HEK293T (cell line): ENCODE measurements at regions not wholly inside any gene's neighbourhood (a gene's known extent, or its start where the extent isn't known, plus 50 kb on each side); places are given as distances from the start of the nearest gene placed in this dataset.

ENCODE experiments used
- CTCF ChIA-PET: fragments of 350-600 bp; formaldehyde crosslinking; extraction: SDS; loops from one replicate; lab custom pipeline; 2021; ENCODE audit warnings: antibody characterized with exemption, inconsistent platforms; lab: Yijun Ruan, JAX
- POLR2A ChIA-PET: fragments of 350-600 bp; formaldehyde crosslinking; extraction: SDS; loops from one replicate; lab custom pipeline; 2020; ENCODE audit warnings: antibody characterized with exemption, inconsistent platforms; lab: Yijun Ruan, JAX
- DNase-seq: peaks from one replicate; pipeline ENCODE4 v3.0.0; 2012; ENCODE audit warnings: mixed read lengths; ENCODE audit errors: extremely low spot score
- ARNT ChIP-seq: fragments of 450-650 bp; IDR thresholded peaks from 2 replicates; pipeline ENCODE4 v1.6.1; 2017; ENCODE audit warnings: mild to moderate bottlenecking
- BHLHE40 ChIP-seq: fragments of 450-650 bp; IDR thresholded peaks from 2 replicates; pipeline ENCODE4 v1.6.1; 2016; ENCODE audit warnings: mild to moderate bottlenecking, moderate library complexity, borderline replicate concordance
- CTBP1 ChIP-seq: fragments of 450-650 bp; IDR thresholded peaks from 2 replicates; pipeline ENCODE4 v1.6.1; 2016; ENCODE audit warnings: borderline replicate concordance
- ELF4 ChIP-seq: fragments of 450-650 bp; IDR thresholded peaks from 2 replicates; pipeline ENCODE4 v1.6.1; 2017; ENCODE audit warnings: antibody characterized with exemption
- FOXA1 ChIP-seq: fragments of 450-650 bp; IDR thresholded peaks from 2 replicates; pipeline ENCODE4 v1.6.1; 2016; ENCODE audit warnings: mild to moderate bottlenecking
- FOXK2 ChIP-seq: fragments of 450-650 bp; IDR thresholded peaks from 2 replicates; pipeline ENCODE4 v1.6.1; 2016; ENCODE audit warnings: mild to moderate bottlenecking
- FOXM1 ChIP-seq: fragments of 450-650 bp; IDR thresholded peaks from 2 replicates; pipeline ENCODE4 v1.6.1; 2017; ENCODE audit warnings: mild to moderate bottlenecking, borderline replicate concordance
- HDGF ChIP-seq: fragments of 450-650 bp; IDR thresholded peaks from 2 replicates; pipeline ENCODE4 v1.6.1; 2017; ENCODE audit warnings: antibody characterized with exemption, borderline replicate concordance
- L3MBTL2 ChIP-seq: fragments of 450-650 bp; conservative IDR thresholded peaks from 2 replicates; pipeline ENCODE4 v1.6.1; 2016; ENCODE audit warnings: mild to moderate bottlenecking
- LEF1 ChIP-seq: fragments of 450-650 bp; IDR thresholded peaks from 2 replicates; pipeline ENCODE4 v1.6.1; 2017; ENCODE audit warnings: mild to moderate bottlenecking, borderline replicate concordance
- NFRKB ChIP-seq: fragments of 450-650 bp; IDR thresholded peaks from 2 replicates; pipeline ENCODE4 v1.6.1; 2016; ENCODE audit warnings: mild to moderate bottlenecking, moderate library complexity
- SP1 ChIP-seq: fragments of 450-650 bp; IDR thresholded peaks from 2 replicates; pipeline ENCODE4 v1.6.1; 2017
- SUZ12 ChIP-seq: fragments of 450-650 bp; IDR thresholded peaks from 2 replicates; pipeline ENCODE4 v1.6.1; 2016; ENCODE audit warnings: mild to moderate bottlenecking
- TARDBP ChIP-seq: fragments of 450-650 bp; IDR thresholded peaks from 2 replicates; pipeline ENCODE4 v1.6.1; 2016
- ZNF384 ChIP-seq: fragments of 450-650 bp; IDR thresholded peaks from 2 replicates; pipeline ENCODE4 v1.6.1; 2016
- TF ChIP-seq, protein P1 (sequence below): fragments of 450-650 bp; IDR thresholded peaks from 2 replicates; pipeline ENCODE4 v1.6.1; 2016

DNA sequence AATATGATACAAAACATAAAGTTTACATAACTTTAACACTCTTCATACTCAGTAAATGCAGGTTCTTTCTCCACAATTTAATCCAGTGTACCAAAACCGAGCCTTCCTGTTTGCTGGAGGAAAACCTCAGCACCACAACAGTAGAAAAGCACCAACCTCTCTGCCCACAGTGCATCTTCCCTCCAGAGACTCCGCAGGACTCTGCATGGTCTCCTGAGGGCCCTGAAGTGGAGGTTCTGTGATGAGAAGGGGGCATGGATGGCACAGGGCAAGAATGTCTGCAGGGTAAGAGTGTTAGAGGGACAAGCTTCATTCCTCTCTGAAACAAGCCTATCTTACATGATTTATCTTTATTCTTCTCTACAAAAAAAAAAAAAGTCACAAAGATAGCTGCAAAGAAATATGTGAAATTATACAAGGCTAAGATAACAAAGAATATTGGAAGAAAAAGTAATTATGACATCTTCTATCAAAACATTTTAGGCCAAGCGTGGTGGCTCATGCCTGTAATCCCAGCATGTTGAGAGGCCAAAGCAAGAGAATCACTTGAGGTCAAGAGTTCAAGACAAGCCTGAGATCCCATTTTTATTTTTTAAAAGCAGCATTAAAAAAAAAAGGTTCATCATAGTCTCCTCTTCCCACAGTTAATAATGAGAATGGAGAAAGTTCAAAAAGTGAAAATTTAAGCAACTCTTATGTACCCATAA lies 102.0 kb downstream of the VPREB1 start:
- CTCF ChIA-PET = interaction anchor here (1.8 kb wide), 1 partner anchor 11 kb away, joined by 5 read pairs; no protein-coding TSS in a partner anchor
- DNase-seq = no peak
- TF ChIP-seq, protein P1, sequence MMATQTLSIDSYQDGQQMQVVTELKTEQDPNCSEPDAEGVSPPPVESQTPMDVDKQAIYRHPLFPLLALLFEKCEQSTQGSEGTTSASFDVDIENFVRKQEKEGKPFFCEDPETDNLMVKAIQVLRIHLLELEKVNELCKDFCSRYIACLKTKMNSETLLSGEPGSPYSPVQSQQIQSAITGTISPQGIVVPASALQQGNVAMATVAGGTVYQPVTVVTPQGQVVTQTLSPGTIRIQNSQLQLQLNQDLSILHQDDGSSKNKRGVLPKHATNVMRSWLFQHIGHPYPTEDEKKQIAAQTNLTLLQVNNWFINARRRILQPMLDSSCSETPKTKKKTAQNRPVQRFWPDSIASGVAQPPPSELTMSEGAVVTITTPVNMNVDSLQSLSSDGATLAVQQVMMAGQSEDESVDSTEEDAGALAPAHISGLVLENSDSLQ = no peak
- TF ChIP-seq SP1 = no peak
- no peak for TF ChIP-seq FOXA1
- TF ChIP-seq CTBP1 = no peak
- no peak for TF ChIP-seq FOXK2
- TF ChIP-seq L3MBTL2 = no peak
- no peak for TF ChIP-seq SUZ12
- POLR2A ChIA-PET = no interaction called here

DNA sequence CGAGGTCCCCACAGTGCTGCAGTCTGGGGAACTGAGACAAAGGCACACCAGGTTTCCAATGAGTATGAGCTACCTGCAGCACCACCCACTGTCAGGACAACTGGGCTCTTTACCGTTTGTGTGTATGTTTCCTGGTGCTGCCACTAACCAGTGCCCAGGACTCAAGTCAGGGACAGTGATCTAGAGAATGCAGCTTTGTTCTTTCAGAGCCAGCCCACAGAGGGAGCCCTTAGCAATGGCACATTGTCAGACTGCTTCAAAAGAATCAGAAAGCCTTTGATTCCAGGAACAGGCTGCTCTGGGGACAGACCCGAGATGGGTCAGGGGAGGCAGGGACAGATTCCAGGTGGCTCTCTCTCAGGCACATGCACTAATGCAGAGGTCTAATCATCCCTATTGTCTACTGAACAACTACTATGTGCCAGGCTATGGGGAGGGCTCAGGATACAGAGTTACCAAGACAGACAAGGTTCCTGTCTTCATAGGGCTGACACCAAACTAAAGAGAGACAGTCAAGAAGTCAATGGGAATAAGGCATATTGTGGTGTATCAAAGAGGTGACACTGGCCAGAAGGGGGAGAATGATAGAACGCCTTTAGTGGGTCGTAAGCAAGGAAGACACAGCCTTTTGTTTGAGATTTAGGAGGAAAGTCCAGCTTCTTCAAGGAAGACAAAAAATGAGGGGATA lies 103.7 kb downstream of the VPREB1 start:
- POLR2A ChIA-PET = no interaction called here
- TF ChIP-seq SP1 (no peak), FOXM1 (no peak), NFRKB (no peak), SUZ12 (no peak)
- DNase-seq = no peak
- CTCF ChIA-PET = interaction anchor here (0.6 to 1.8 kb wide), 2 partner anchors 9 to 336 kb away, joined by 3 to 5 read pairs; no protein-coding TSS in a partner anchor

DNA sequence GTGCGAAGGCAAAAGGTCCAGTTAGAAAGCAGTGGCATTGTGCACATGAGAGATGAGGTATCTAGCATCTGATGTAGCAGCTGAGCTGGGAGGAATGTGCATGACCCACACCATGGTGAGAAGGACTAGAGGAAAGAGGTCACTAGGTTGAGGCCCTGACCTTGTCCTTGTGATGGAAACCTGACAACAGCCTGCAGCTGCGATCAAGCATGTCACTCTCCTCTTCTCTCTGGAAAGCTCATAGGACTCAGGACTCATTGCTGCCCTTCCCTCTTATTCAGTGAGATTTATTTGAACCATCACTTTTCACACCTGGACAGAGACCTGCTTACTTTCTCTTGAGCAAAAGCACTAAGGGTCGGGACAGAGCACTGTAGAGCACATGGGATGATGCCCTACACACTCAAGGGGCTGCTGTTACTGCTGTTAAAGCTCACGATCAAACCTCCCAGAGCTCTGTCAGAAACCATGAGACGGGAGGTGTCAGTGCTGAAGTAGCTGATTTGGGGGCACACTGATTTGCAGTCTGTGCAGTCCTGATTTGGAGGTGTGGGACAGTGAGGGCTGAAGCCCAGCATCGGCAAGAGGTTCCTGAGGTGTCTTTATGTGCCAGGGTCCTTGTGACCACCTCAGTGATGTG lies 104.3 kb downstream of the VPREB1 start:
- TF ChIP-seq, protein P1 = no peak
- no peak for TF ChIP-seq TARDBP
- TF ChIP-seq FOXK2 = no peak
- no peak for TF ChIP-seq CTBP1
- no peak for TF ChIP-seq ARNT
- no peak for TF ChIP-seq FOXA1
- TF ChIP-seq NFRKB = no peak
- TF ChIP-seq ELF4 = no peak
- no peak for TF ChIP-seq HDGF
- no peak for TF ChIP-seq L3MBTL2
- TF ChIP-seq SP1 = no peak
- no peak for TF ChIP-seq ZNF384
- no peak for TF ChIP-seq FOXM1
- no peak for TF ChIP-seq BHLHE40
- no peak for TF ChIP-seq LEF1
- no peak for TF ChIP-seq SUZ12
- CTCF ChIA-PET = interaction anchor here (0.6 to 1.8 kb wide), 2 partner anchors 9 to 337 kb away, joined by 3 to 5 read pairs; no protein-coding TSS in a partner anchor
- POLR2A ChIA-PET = no interaction called here
- no peak for DNase-seq

DNA sequence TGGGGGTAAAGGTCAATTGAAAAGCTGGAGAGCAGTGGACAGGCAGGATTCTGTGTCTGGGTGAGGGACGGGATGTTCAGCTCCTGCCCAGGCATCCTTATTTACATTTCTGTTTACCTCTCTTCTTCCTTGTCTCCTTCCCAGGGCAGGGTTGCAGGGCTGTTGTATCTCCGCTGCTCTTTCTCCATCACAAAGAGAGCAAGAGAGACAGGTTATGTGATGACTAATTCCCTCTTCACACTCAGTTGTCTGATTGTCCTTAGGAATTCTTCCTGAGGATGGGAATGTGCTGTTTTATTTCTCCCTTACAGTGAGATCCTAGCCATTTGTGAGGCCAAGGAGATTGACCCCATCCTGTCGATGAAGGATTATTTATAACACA lies 104.9 kb downstream of the VPREB1 start:
- DNase-seq = no peak
- TF ChIP-seq ELF4 (no peak), NFRKB (no peak), ZNF384 (no peak), FOXA1 (no peak), L3MBTL2 (no peak), SUZ12 (no peak), FOXM1 (no peak), LEF1 (no peak), TARDBP (no peak), SP1 (no peak)
- TF ChIP-seq, protein P1 = no peak
- POLR2A ChIA-PET = no interaction called here
- CTCF ChIA-PET = no interaction called here

DNA sequence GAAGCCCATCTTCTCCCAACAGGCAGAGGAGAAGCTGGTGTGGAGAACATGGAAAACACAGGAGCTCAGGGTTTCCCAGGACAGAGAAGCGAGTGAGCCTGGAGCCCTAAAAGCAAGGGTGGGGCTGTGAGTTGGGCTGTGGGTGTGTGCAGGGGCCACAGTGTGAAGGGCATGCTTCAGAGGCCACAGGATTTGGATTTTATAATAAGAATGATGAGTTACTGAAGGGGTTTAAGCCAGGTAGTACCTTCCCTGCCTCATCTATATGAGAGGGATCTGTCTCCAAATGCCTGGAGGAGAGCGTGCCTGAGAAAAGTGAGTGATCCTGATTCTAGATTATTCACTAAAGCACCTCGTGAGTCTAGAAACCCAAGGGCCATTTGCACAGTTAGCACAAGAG lies 106.8 kb downstream of the VPREB1 start:
- no peak for DNase-seq
- CTCF ChIA-PET = interaction anchor here (0.6 kb wide), 1 partner anchor 225 kb away, joined by 3 read pairs; no protein-coding TSS in a partner anchor
- TF ChIP-seq ELF4 (no peak), FOXA1 (no peak), LEF1 (no peak), CTBP1 (no peak), FOXK2 (no peak), BHLHE40 (no peak), L3MBTL2 (no peak)
- TF ChIP-seq, protein P1 = no peak
- POLR2A ChIA-PET = no interaction called here
